Sigmoid colon (tissue), 4 donors: ENCODE measurements at regions not wholly inside any gene's neighbourhood (a gene's known extent, or its start where the extent isn't known, plus 50 kb on each side); places are given as distances from the start of the nearest gene placed in this dataset.

Experiments
- POLR2A ChIP-seq, 2 donors: fragments of 450-650 bp; IDR thresholded peaks; one replicate each; pipeline ENCODE4 v1.6.1; 2016; ENCODE audit warnings: antibody characterized with exemption in 2 of 2, mild to moderate bottlenecking in 2 of 2, moderate library complexity in 2 of 2
- POLR2AphosphoS5 ChIP-seq, 4 donors: sonication (generic); formaldehyde crosslinking; IDR thresholded peaks; one replicate each; pipeline ENCODE4 v1.6.1; 2017; ENCODE audit warnings: antibody characterized with exemption in 4 of 4
- TF ChIP-seq, protein P1 (sequence below), 4 experiments: fragments of 450-650 bp in 3 of 4; fragments of 200-600 bp in 1 of 4; IDR thresholded peaks; one replicate each; pipeline ENCODE4 v1.5.1; 2016 to 2019; ENCODE audit warnings: antibody characterized with exemption in 4 of 4, mild to moderate bottlenecking in 3 of 4, moderate library complexity in 2 of 4

GRCh38 chr17:79353548-79353947 lies 257.3 kb downstream of the RBFOX3 start:
- TF ChIP-seq POLR2A (IDR thresholded peaks at IDR 0.05) (no peak), POLR2AphosphoS5 (IDR thresholded peaks at IDR 0.05) (no peak)
- TF ChIP-seq, protein P1, sequence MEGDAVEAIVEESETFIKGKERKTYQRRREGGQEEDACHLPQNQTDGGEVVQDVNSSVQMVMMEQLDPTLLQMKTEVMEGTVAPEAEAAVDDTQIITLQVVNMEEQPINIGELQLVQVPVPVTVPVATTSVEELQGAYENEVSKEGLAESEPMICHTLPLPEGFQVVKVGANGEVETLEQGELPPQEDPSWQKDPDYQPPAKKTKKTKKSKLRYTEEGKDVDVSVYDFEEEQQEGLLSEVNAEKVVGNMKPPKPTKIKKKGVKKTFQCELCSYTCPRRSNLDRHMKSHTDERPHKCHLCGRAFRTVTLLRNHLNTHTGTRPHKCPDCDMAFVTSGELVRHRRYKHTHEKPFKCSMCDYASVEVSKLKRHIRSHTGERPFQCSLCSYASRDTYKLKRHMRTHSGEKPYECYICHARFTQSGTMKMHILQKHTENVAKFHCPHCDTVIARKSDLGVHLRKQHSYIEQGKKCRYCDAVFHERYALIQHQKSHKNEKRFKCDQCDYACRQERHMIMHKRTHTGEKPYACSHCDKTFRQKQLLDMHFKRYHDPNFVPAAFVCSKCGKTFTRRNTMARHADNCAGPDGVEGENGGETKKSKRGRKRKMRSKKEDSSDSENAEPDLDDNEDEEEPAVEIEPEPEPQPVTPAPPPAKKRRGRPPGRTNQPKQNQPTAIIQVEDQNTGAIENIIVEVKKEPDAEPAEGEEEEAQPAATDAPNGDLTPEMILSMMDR (IDR thresholded peaks at IDR 0.05) = no peak
